HG03378 (cell line): ENCODE measurements at regions not wholly inside any gene's neighbourhood (a gene's known extent, or its start where the extent isn't known, plus 50 kb on each side); places are given as distances from the start of the nearest gene placed in this dataset.
"Not testable (repeated sequence)": the region's sequence is repeated elsewhere in the genome, so short reads cannot be mapped to it uniquely, and the experiment has no call there.

Experiments
- ATAC-seq: cut with Tn5 transposase; IDR thresholded peaks from one replicate; pipeline ENCODE4 v1.9.1; 2021; ENCODE audit warnings: mild to moderate bottlenecking, moderate library complexity; ENCODE audit not compliant: unreplicated experiment

- ATAC-seq: not testable (repeated sequence)
Observed at GRCh38 chr5:21484498-21484889, 1368.7 kb downstream of the CDH12 start.

- not testable (repeated sequence) for ATAC-seq
Observed at GRCh38 chr5:21483790-21484497, 1369.2 kb downstream of the CDH12 start.

GRCh38 chr5:21482983-21483650 is 1370.0 kb downstream of the CDH12 start:
- not testable (repeated sequence) for ATAC-seq

- not testable (repeated sequence) for ATAC-seq
Observed at GRCh38 chr5:21482522-21482921, 1370.6 kb downstream of the CDH12 start.

GRCh38 chr5:21481320-21482270 is 1371.5 kb downstream of the CDH12 start:
- not testable (repeated sequence) for ATAC-seq

GRCh38 chr5:21480054-21480453 is 1373.1 kb downstream of the CDH12 start:
- not testable (repeated sequence) for ATAC-seq

- ATAC-seq: not testable (repeated sequence)
Observed at GRCh38 chr5:21473981-21474380, 1379.2 kb downstream of the CDH12 start.

- ATAC-seq: not testable (repeated sequence)
Observed at GRCh38 chr5:21473436-21473835, 1379.7 kb downstream of the CDH12 start.

GRCh38 chr5:21471691-21472090 is 1381.5 kb downstream of the CDH12 start:
- not testable (repeated sequence) for ATAC-seq

- ATAC-seq: not testable (repeated sequence)
Observed at GRCh38 chr5:21469523-21470101, 1383.5 kb downstream of the CDH12 start.

GRCh38 chr5:21467544-21467943 is 1385.6 kb downstream of the CDH12 start:
- ATAC-seq: not testable (repeated sequence)

- not testable (repeated sequence) for ATAC-seq
Observed at GRCh38 chr5:21459744-21460073, 1393.4 kb downstream of the CDH12 start.

GRCh38 chr5:21452449-21452848 is 1400.7 kb downstream of the CDH12 start:
- no peak for ATAC-seq

GRCh38 chr5:21432646-21433045 is 1420.5 kb downstream of the CDH12 start:
- no peak for ATAC-seq

- no peak for ATAC-seq
Observed at GRCh38 chr5:21424907-21425306, 1428.2 kb downstream of the CDH12 start.

- ATAC-seq: no peak
Observed at GRCh38 chr5:21419383-21419782, 1431.4 kb upstream of the CDH18 start.

GRCh38 chr5:21402089-21402488 is 1414.1 kb upstream of the CDH18 start:
- not testable (repeated sequence) for ATAC-seq

GRCh38 chr5:21398511-21398910 is 1410.5 kb upstream of the CDH18 start:
- ATAC-seq: no peak

GRCh38 chr5:21397693-21398092 is 1409.7 kb upstream of the CDH18 start:
- peak; percentile 74 for ATAC-seq

GRCh38 chr5:21391506-21391905 is 1403.5 kb upstream of the CDH18 start:
- ATAC-seq: peak; percentile 54

GRCh38 chr5:21360754-21361153 is 1372.8 kb upstream of the CDH18 start:
- ATAC-seq: not testable (repeated sequence)
